ENCODE measurements at regions not wholly inside any gene's neighbourhood (a gene's known extent, or its start where the extent isn't known, plus 50 kb on each side); places are given as distances from the start of the nearest gene placed in this dataset.
"Not testable (repeated sequence)": the region's sequence is repeated elsewhere in the genome, so short reads cannot be mapped to it uniquely, and the experiment has no call there.

GRCh38 chr14:57150449-57150848 lies 118.3 kb downstream of the EXOC5 start:
- Mint-ChIP-seq H3K27ac (no peak overlapping the region), H3K4me1 (no peaks in the 10 kb centered on the region), H3K9me3 (no peaks in the 10 kb centered on the region), H3K36me3 (peaks cover 3% of the 10 kb centered on the region), H3K27me3 (no peaks in the 10 kb centered on the region), H3K4me3 (no peak overlapping the region)

DNA sequence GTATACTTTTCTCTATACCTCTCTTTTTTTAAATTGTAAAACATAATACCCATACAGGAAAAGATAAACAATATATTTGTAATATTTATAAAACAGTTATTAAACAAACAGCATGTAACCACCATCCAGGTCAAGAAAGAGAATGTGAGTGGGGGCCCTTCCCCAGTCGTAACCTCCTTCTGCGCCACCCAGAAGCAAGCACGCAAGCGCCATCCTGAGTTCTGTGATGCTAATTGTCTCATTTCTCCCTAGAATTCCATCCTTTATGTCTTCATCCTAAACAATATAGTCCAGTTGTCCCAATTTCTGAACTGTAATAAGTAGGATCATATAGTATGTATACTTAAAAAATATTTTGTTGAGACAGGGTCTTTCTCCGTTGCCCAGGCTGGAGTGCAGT lies 129.5 kb downstream of the EXOC5 start:
- no peaks in the 10 kb centered on the region for H3K4me1 Mint-ChIP-seq
- peaks cover 10% of the 10 kb centered on the region for H3K27me3 Mint-ChIP-seq

DNA sequence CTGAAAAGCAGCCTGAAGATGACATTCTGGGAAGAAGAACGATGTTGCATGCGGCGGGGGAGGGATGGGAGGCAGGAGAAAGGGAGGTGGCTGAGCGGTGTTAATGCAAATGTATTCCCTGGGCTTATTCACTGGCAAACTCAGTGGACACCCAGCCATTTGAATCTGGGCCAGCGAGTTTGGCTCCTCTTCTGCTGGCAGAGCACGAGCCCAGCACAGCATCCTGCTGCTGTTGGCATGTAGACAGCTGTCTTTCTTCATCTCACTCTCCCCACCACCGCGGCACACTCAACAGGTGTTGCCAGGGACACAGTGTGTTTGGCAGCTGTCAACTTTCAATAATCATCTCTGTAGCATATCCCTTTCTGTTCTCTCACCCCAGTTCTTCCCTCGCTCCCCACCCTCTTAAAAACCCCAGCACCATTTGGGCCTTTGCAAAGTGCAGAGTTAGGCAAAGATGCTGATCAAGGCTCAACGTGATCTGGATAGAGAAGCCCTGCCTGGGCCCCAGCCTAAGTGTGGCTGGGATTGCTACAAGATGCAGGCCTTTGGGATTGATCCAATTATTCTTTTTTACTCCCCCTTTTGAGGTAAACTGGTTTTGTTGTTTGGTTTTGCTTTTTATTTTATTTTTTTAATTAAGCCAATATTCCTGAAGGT lies 131.9 kb downstream of the EXOC5 start:
- Mint-ChIP-seq H3K4me1 (no peaks in the 10 kb centered on the region), H3K27me3 (peaks cover 5% of the 10 kb centered on the region), H3K9me3 (peaks cover 0 to 5% (median 0%) of the 10 kb centered on the region in 3 donors), H3K36me3 (peaks cover 3% of the 10 kb centered on the region), H3K4me3 (no peak overlapping the region), H3K27ac (no peak overlapping the region)

More for the DNA sequence above, 129.5 kb downstream of the EXOC5 start:
- H3K27ac Mint-ChIP-seq: no peak overlapping the region
- no peak overlapping the region for H3K4me3 Mint-ChIP-seq
- H3K9me3 Mint-ChIP-seq: peaks cover 0 to 6% (median 0%) of the 10 kb centered on the region in 3 donors
- H3K36me3 Mint-ChIP-seq: peaks cover 3% of the 10 kb centered on the region

GRCh38 chr14:57127809-57128208 lies 140.9 kb downstream of the EXOC5 start:
- H3K27me3 Mint-ChIP-seq, H3K36me3 Mint-ChIP-seq, H3K4me1 Mint-ChIP-seq, H3K27ac Mint-ChIP-seq, H3K9me3 Mint-ChIP-seq, H3K4me3 Mint-ChIP-seq: not testable (repeated sequence)

GRCh38 chr14:57122129-57122528 lies 146.6 kb downstream of the EXOC5 start:
- Mint-ChIP-seq H3K27ac (no peak overlapping the region), H3K36me3 (no peaks in the 10 kb centered on the region), H3K27me3 (peaks cover 4% of the 10 kb centered on the region), H3K4me1 (no peaks in the 10 kb centered on the region), H3K4me3 (no peak overlapping the region), H3K9me3 (no peaks in the 10 kb centered on the region)

DNA sequence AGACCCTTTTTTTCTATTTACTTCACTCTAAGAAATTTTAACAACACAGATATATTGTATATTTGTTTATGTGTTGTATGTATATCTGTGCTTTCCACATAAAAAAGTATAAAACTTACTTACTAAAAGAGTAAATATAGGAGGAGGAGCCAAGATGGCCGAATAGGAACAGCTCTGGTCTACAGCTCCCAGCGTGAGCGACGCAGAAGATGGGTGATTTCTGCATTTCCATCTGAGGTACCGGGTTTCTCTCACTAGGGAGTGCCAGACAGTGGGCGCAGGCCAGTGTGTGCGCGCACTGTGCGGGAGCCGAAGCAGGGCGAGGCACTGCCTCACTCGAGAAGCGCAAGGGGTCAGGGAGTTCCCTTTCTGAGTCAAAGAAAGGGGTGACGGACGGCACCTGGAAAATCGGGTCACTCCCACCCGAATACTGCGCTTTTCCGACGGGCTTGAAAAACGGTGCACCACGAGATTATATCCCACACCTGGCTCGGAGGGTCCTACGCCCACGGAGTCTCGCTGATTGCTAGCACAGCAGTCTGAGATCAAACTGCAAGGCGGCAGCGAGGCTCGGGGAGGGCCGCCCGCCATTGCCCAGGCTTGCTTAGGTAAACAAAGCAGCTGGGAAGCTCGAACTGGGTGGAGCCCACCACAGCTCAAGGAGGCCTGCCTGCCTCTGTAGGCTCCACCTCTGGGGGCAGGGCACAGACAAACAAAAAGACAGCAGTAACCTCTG lies 156.5 kb downstream of the EXOC5 start:
- H3K9me3 Mint-ChIP-seq, H3K27me3 Mint-ChIP-seq, H3K4me1 Mint-ChIP-seq, H3K36me3 Mint-ChIP-seq: not testable (repeated sequence)
- Mint-ChIP-seq H3K4me3 (peak overlapping the region in 3 of 4 donors; percentile 17 to 62 (median 49)), H3K27ac (peak overlapping the region in 1 of 3 donors; percentile 71)

DNA sequence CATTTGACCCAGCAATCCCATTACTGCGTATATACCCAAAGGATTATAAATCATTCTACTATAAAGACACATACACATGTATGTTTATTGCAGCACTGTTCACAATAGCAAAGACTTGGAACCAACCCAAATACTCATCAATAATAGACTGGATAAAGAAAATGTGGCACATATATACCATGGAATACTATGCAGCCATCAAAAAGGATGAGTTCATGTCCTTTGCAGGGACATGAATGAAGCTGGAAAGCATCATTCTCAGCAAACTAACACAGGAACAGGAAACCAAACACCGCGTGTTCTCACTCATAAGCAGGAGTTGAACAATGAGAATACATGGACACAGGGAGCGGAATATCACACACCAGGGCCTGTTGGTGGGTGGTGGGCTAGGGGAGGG lies 158.3 kb downstream of the EXOC5 start:
- H3K27ac Mint-ChIP-seq, H3K4me1 Mint-ChIP-seq, H3K36me3 Mint-ChIP-seq, H3K9me3 Mint-ChIP-seq, H3K4me3 Mint-ChIP-seq, H3K27me3 Mint-ChIP-seq: not testable (repeated sequence)

DNA sequence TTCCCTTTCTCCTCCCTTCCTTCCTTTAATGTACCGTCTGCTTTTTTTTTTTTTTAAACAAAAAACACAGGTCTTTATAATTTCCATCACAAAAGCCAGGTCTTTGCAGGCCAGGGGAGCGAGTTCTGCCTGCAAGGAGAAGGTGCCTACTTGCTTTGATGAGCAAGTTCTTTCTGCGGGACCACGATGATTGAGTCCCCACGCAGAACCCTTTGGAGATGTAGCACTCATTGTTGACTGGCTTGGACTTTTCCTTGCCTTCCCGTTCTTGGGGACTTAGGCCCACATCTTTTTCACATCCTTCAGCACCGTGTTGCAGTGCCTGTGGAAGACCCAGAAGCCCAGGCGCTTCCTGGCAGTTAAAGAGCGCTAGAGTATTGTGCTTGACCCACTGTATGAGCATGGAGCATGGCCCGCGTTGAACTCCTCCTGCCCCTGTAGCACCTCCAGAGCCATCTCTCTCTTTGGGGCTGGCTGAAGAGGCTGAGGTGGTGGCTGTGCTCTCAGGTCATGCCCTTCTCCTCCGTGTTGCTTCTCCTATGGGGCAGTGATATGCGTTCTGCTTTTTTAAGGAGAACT lies 177.6 kb downstream of the EXOC5 start:
- Mint-ChIP-seq H3K9me3 (peaks cover 0 to 7% (median 0%) of the 10 kb centered on the region in 3 donors), H3K4me3 (peak overlapping the region in 1 of 4 donors; percentile 23), H3K27me3 (no peaks in the 10 kb centered on the region), H3K27ac (no peak overlapping the region), H3K4me1 (peaks cover 0 to 2% (median 0%) of the 10 kb centered on the region in 3 donors), H3K36me3 (no peaks in the 10 kb centered on the region)

GRCh38 chr14:57089901-57090300 lies 178.8 kb downstream of the EXOC5 start:
- Mint-ChIP-seq H3K4me1 (no peaks in the 10 kb centered on the region), H3K27ac (no peak overlapping the region), H3K4me3 (no peak overlapping the region)

GRCh38 chr14:57087841-57088240 lies 180.9 kb downstream of the EXOC5 start:
- Mint-ChIP-seq H3K27ac (no peak overlapping the region), H3K27me3 (peaks cover 4% of the 10 kb centered on the region), H3K4me1 (no peaks in the 10 kb centered on the region), H3K36me3 (no peaks in the 10 kb centered on the region), H3K9me3 (peaks cover 0 to 1% (median 0%) of the 10 kb centered on the region in 3 donors), H3K4me3 (no peak overlapping the region)

More at GRCh38 chr14:57089901-57090300, 178.8 kb downstream of the EXOC5 start:
- Mint-ChIP-seq H3K27me3 (peaks cover 1% of the 10 kb centered on the region), H3K9me3 (peaks cover 0 to 2% (median 0%) of the 10 kb centered on the region in 3 donors), H3K36me3 (no peaks in the 10 kb centered on the region)

GRCh38 chr14:57086271-57087162 lies 182.2 kb downstream of the EXOC5 start:
- no peaks in the 10 kb centered on the region for H3K4me1 Mint-ChIP-seq
- peaks cover 0 to 2% (median 1%) of the 10 kb centered on the region in 3 donors for H3K9me3 Mint-ChIP-seq
- no peaks in the 10 kb centered on the region for H3K36me3 Mint-ChIP-seq
- H3K27me3 Mint-ChIP-seq: peaks cover 9% of the 10 kb centered on the region
- H3K4me3 Mint-ChIP-seq: no peak overlapping the region
- H3K27ac Mint-ChIP-seq: no peak overlapping the region

DNA sequence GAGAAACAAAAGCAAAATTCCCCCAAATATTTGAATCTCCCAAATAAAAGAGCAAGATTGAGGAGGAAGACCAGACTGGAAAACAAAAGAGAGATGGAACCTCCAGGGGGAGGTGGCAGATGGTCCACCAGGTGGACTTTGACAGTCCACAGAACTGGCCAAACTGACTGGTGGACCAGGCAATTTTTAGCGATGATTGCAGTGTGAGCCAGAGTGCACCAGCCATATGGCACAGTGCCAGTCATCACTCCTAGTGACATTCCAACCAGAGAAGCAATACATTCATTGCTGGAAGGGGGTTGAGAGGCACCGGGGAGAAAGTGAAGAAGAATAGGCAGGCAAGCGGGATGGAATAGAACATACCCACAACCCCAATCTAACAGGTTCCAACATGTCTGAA lies 182.9 kb downstream of the EXOC5 start:
- Mint-ChIP-seq H3K4me3 (no peak overlapping the region), H3K27ac (no peak overlapping the region), H3K4me1 (no peaks in the 10 kb centered on the region), H3K36me3 (no peaks in the 10 kb centered on the region), H3K27me3 (peaks cover 9% of the 10 kb centered on the region), H3K9me3 (peaks cover 0 to 2% (median 1%) of the 10 kb centered on the region in 3 donors)

- Mint-ChIP-seq H3K27me3 (peaks cover 9% of the 10 kb centered on the region), H3K27ac (no peak overlapping the region), H3K9me3 (peaks cover 0 to 2% (median 1%) of the 10 kb centered on the region in 3 donors), H3K4me1 (no peaks in the 10 kb centered on the region), H3K4me3 (no peak overlapping the region), H3K36me3 (no peaks in the 10 kb centered on the region)
Measured at GRCh38 chr14:57085043-57085442, 183.7 kb downstream of the EXOC5 start.

DNA sequence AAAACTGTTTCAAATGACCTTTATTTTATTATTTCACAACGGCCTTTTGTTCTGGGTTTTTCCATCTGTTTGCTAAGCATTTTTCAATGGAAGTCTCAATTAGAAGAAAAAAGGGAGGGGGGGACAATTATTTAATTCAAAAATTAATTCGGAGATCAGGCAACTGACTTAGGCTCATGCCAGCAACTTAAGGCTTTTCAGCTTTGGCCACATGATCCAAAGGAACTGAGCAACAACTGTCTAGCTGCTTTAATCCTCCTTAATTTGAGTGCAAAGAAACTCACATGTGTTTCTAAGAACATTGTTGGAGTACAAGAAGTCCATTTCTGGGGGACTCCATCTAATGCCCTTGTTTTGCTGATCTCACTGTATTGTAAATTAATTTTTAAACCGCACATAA lies 188.0 kb downstream of the EXOC5 start:
- H3K4me1 Mint-ChIP-seq: no peaks in the 10 kb centered on the region
- H3K27me3 Mint-ChIP-seq: peaks cover 10% of the 10 kb centered on the region
- H3K27ac Mint-ChIP-seq: no peak overlapping the region
- H3K36me3 Mint-ChIP-seq: no peaks in the 10 kb centered on the region
- H3K4me3 Mint-ChIP-seq: no peak overlapping the region
- peaks cover 0 to 2% (median 1%) of the 10 kb centered on the region in 3 donors for H3K9me3 Mint-ChIP-seq

GRCh38 chr14:57078054-57078453 lies 190.7 kb downstream of the EXOC5 start:
- Mint-ChIP-seq H3K9me3 (peaks cover 0 to 2% (median 0%) of the 10 kb centered on the region in 3 donors), H3K4me3 (no peak overlapping the region), H3K4me1 (no peaks in the 10 kb centered on the region), H3K27me3 (peaks cover 7% of the 10 kb centered on the region), H3K36me3 (no peaks in the 10 kb centered on the region), H3K27ac (no peak overlapping the region)

Measured in IgD-negative memory B cell (primary cell).